ENCODE measurements at regions not wholly inside any gene's neighbourhood (a gene's known extent, or its start where the extent isn't known, plus 50 kb on each side); places are given as distances from the start of the nearest gene placed in this dataset.

- no peaks in the 10 kb centered on the region for H3K27me3 ChIP-seq (ENCODE audit: control insufficient read depth, insufficient read depth, low read length)
These were observed 84.1 kb upstream of the TRPC4 start for GRCh38 chr13:37953696-37954095.

GRCh38 chr13:37950016-37950415 is 80.4 kb upstream of the TRPC4 start:
- H3K9me3 ChIP-seq (ENCODE audit: control insufficient read depth, insufficient read depth, low read length) = no peaks in the 10 kb centered on the region

More at GRCh38 chr13:37953696-37954095, 84.1 kb upstream of the TRPC4 start:
- no peaks in the 10 kb centered on the region for H3K36me3 ChIP-seq (ENCODE audit: control insufficient read depth, insufficient read depth, low read length)
- H3K4me3 ChIP-seq (ENCODE audit: low read depth, low read length) = no peak overlapping the region
- no peaks in the 10 kb centered on the region for H3K9me3 ChIP-seq (ENCODE audit: control insufficient read depth, insufficient read depth, low read length)
- no peak overlapping the region for H3K9ac ChIP-seq (ENCODE audit: low read depth, low read length)
- no peaks in the 10 kb centered on the region for H3K4me1 ChIP-seq (ENCODE audit: control insufficient read depth, insufficient read depth, low read length)

GRCh38 chr13:37947419-37948140 is 78.0 kb upstream of the TRPC4 start:
- Histone ChIP-seq H3K4me3 (ENCODE audit: low read depth, low read length) (no peak overlapping the region), H3K9ac (ENCODE audit: low read depth, low read length) (no peak overlapping the region), H3K4me1 (ENCODE audit: control insufficient read depth, insufficient read depth, low read length) (no peaks in the 10 kb centered on the region), H3K36me3 (ENCODE audit: control insufficient read depth, insufficient read depth, low read length) (no peaks in the 10 kb centered on the region), H3K27me3 (ENCODE audit: control insufficient read depth, insufficient read depth, low read length) (no peaks in the 10 kb centered on the region), H3K9me3 (ENCODE audit: control insufficient read depth, insufficient read depth, low read length) (no peaks in the 10 kb centered on the region)

More at GRCh38 chr13:37950016-37950415, 80.4 kb upstream of the TRPC4 start:
- no peak overlapping the region for H3K9ac ChIP-seq (ENCODE audit: low read depth, low read length)
- H3K27me3 ChIP-seq (ENCODE audit: control insufficient read depth, insufficient read depth, low read length) = no peaks in the 10 kb centered on the region
- no peaks in the 10 kb centered on the region for H3K36me3 ChIP-seq (ENCODE audit: control insufficient read depth, insufficient read depth, low read length)
- no peak overlapping the region for H3K4me3 ChIP-seq (ENCODE audit: low read depth, low read length)
- no peaks in the 10 kb centered on the region for H3K4me1 ChIP-seq (ENCODE audit: control insufficient read depth, insufficient read depth, low read length)

- Histone ChIP-seq H3K4me3 (ENCODE audit: low read depth, low read length) (no peak overlapping the region), H3K9ac (ENCODE audit: low read depth, low read length) (no peak overlapping the region), H3K36me3 (ENCODE audit: control insufficient read depth, insufficient read depth, low read length) (no peaks in the 10 kb centered on the region), H3K27me3 (ENCODE audit: control insufficient read depth, insufficient read depth, low read length) (no peaks in the 10 kb centered on the region), H3K9me3 (ENCODE audit: control insufficient read depth, insufficient read depth, low read length) (no peaks in the 10 kb centered on the region), H3K4me1 (ENCODE audit: control insufficient read depth, insufficient read depth, low read length) (no peaks in the 10 kb centered on the region)
These were observed 76.3 kb upstream of the TRPC4 start for GRCh38 chr13:37945651-37946575.

- no peaks in the 10 kb centered on the region for H3K27me3 ChIP-seq (ENCODE audit: control insufficient read depth, insufficient read depth, low read length)
- no peak overlapping the region for H3K9ac ChIP-seq (ENCODE audit: low read depth, low read length)
- no peak overlapping the region for H3K4me3 ChIP-seq (ENCODE audit: low read depth, low read length)
- H3K4me1 ChIP-seq (ENCODE audit: control insufficient read depth, insufficient read depth, low read length) = no peaks in the 10 kb centered on the region
- no peaks in the 10 kb centered on the region for H3K9me3 ChIP-seq (ENCODE audit: control insufficient read depth, insufficient read depth, low read length)
- no peaks in the 10 kb centered on the region for H3K36me3 ChIP-seq (ENCODE audit: control insufficient read depth, insufficient read depth, low read length)
These were observed 75.4 kb upstream of the TRPC4 start for GRCh38 chr13:37944869-37945442.

- no peaks in the 10 kb centered on the region for H3K36me3 ChIP-seq (ENCODE audit: control insufficient read depth, insufficient read depth, low read length)
- H3K9me3 ChIP-seq (ENCODE audit: control insufficient read depth, insufficient read depth, low read length) = no peaks in the 10 kb centered on the region
- H3K4me3 ChIP-seq (ENCODE audit: low read depth, low read length) = no peak overlapping the region
- no peaks in the 10 kb centered on the region for H3K4me1 ChIP-seq (ENCODE audit: control insufficient read depth, insufficient read depth, low read length)
- H3K27me3 ChIP-seq (ENCODE audit: control insufficient read depth, insufficient read depth, low read length) = no peaks in the 10 kb centered on the region
- H3K9ac ChIP-seq (ENCODE audit: low read depth, low read length) = no peak overlapping the region
These were observed 74.7 kb upstream of the TRPC4 start for GRCh38 chr13:37944081-37944868.

- Histone ChIP-seq H3K4me3 (ENCODE audit: low read depth, low read length) (no peak overlapping the region), H3K4me1 (ENCODE audit: control insufficient read depth, insufficient read depth, low read length) (no peaks in the 10 kb centered on the region), H3K9me3 (ENCODE audit: control insufficient read depth, insufficient read depth, low read length) (no peaks in the 10 kb centered on the region), H3K27me3 (ENCODE audit: control insufficient read depth, insufficient read depth, low read length) (no peaks in the 10 kb centered on the region), H3K36me3 (ENCODE audit: control insufficient read depth, insufficient read depth, low read length) (no peaks in the 10 kb centered on the region), H3K9ac (ENCODE audit: low read depth, low read length) (no peak overlapping the region)
These were observed 73.4 kb upstream of the TRPC4 start for GRCh38 chr13:37942929-37943328.

- Histone ChIP-seq H3K27me3 (ENCODE audit: control insufficient read depth, insufficient read depth, low read length) (no peaks in the 10 kb centered on the region), H3K9ac (ENCODE audit: low read depth, low read length) (no peak overlapping the region), H3K9me3 (ENCODE audit: control insufficient read depth, insufficient read depth, low read length) (no peaks in the 10 kb centered on the region), H3K36me3 (ENCODE audit: control insufficient read depth, insufficient read depth, low read length) (no peaks in the 10 kb centered on the region), H3K4me3 (ENCODE audit: low read depth, low read length) (peak overlapping the region; percentile 16), H3K4me1 (ENCODE audit: control insufficient read depth, insufficient read depth, low read length) (peaks cover 2% of the 10 kb centered on the region)
These were observed 65.0 kb upstream of the TRPC4 start for GRCh38 chr13:37934339-37935191.

- no peaks in the 10 kb centered on the region for H3K36me3 ChIP-seq (ENCODE audit: control insufficient read depth, insufficient read depth, low read length)
- H3K27me3 ChIP-seq (ENCODE audit: control insufficient read depth, insufficient read depth, low read length) = no peaks in the 10 kb centered on the region
- H3K9ac ChIP-seq (ENCODE audit: low read depth, low read length) = no peak overlapping the region
These were observed 59.7 kb upstream of the TRPC4 start for GRCh38 chr13:37929308-37929707.

GRCh38 chr13:37927561-37927960 is 58.0 kb upstream of the TRPC4 start:
- H3K4me3 ChIP-seq (ENCODE audit: low read depth, low read length) = no peak overlapping the region
- H3K4me1 ChIP-seq (ENCODE audit: control insufficient read depth, insufficient read depth, low read length) = no peaks in the 10 kb centered on the region
- no peaks in the 10 kb centered on the region for H3K36me3 ChIP-seq (ENCODE audit: control insufficient read depth, insufficient read depth, low read length)
- H3K27me3 ChIP-seq (ENCODE audit: control insufficient read depth, insufficient read depth, low read length) = no peaks in the 10 kb centered on the region
- no peaks in the 10 kb centered on the region for H3K9me3 ChIP-seq (ENCODE audit: control insufficient read depth, insufficient read depth, low read length)
- H3K9ac ChIP-seq (ENCODE audit: low read depth, low read length) = no peak overlapping the region

More at GRCh38 chr13:37929308-37929707, 59.7 kb upstream of the TRPC4 start:
- H3K4me3 ChIP-seq (ENCODE audit: low read depth, low read length) = no peak overlapping the region
- H3K9me3 ChIP-seq (ENCODE audit: control insufficient read depth, insufficient read depth, low read length) = no peaks in the 10 kb centered on the region
- H3K4me1 ChIP-seq (ENCODE audit: control insufficient read depth, insufficient read depth, low read length) = no peaks in the 10 kb centered on the region
